ENCODE measurements at regions not wholly inside any gene's neighbourhood (a gene's known extent, or its start where the extent isn't known, plus 50 kb on each side); places are given as distances from the start of the nearest gene placed in this dataset.

DNA sequence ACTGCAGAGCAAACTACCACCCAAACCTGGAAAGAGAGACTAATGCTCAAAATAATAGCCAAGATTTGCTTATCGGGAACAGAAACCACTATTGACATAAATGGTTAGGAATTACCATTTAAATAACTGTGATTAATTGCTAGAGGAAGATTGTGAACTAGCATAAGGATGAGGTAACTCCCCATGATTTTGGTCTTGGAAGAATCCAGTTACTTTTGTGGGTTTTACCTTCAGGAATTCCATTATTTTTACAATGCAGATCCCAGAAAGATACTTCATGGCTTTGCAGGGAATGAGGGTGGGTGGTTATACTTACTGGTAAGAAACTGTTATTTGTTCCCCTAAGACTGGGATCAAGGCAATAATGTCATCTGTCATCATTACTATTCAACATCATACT lies 652.9 kb upstream of the FLRT2 start:
- TF ChIP-seq, protein P1, sequence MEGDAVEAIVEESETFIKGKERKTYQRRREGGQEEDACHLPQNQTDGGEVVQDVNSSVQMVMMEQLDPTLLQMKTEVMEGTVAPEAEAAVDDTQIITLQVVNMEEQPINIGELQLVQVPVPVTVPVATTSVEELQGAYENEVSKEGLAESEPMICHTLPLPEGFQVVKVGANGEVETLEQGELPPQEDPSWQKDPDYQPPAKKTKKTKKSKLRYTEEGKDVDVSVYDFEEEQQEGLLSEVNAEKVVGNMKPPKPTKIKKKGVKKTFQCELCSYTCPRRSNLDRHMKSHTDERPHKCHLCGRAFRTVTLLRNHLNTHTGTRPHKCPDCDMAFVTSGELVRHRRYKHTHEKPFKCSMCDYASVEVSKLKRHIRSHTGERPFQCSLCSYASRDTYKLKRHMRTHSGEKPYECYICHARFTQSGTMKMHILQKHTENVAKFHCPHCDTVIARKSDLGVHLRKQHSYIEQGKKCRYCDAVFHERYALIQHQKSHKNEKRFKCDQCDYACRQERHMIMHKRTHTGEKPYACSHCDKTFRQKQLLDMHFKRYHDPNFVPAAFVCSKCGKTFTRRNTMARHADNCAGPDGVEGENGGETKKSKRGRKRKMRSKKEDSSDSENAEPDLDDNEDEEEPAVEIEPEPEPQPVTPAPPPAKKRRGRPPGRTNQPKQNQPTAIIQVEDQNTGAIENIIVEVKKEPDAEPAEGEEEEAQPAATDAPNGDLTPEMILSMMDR (IDR thresholded peaks at IDR 0.05): no peak
- Histone ChIP-seq H3K9me3 (ENCODE audit: control insufficient read depth in 1 of 2, insufficient read depth in 1 of 2, low read length in 2 of 2) (peaks cover 0 to 8% of the 10 kb centered on the region in 2 experiments), H3K36me3 (ENCODE audit: insufficient read depth, low read length) (no peaks in the 10 kb centered on the region), H3K4me1 (ENCODE audit: insufficient read depth, low read length) (no peaks in the 10 kb centered on the region), H3K27ac (ENCODE audit: low read depth in 1 of 2, low read length in 2 of 2) (no peak overlapping the region), H3K4me3 (ENCODE audit: low read length) (no peak overlapping the region), H3K27me3 (ENCODE audit: control insufficient read depth in 1 of 2, insufficient read depth in 2 of 2, low read length in 2 of 2) (no peaks in the 10 kb centered on the region)
- Mint-ChIP-seq H3K9me3 (peaks cover 7% of the 10 kb centered on the region), H3K4me1 (ENCODE audit: low read depth) (no peaks in the 10 kb centered on the region), H3K36me3 (ENCODE audit: low read depth) (no peaks in the 10 kb centered on the region), H3K27me3 (no peaks in the 10 kb centered on the region), H3K27ac (no peak overlapping the region), H3K4me3 (no peak overlapping the region)
- ATAC-seq (ENCODE audit: poor library complexity) (no peak), DNase-seq (no peak)
- intact Hi-C loops (cut with DNase I, micrococcal nuclease): no loop called here
- ChIA-PET CTCF (no interaction called here), POLR2A (no interaction called here)

DNA sequence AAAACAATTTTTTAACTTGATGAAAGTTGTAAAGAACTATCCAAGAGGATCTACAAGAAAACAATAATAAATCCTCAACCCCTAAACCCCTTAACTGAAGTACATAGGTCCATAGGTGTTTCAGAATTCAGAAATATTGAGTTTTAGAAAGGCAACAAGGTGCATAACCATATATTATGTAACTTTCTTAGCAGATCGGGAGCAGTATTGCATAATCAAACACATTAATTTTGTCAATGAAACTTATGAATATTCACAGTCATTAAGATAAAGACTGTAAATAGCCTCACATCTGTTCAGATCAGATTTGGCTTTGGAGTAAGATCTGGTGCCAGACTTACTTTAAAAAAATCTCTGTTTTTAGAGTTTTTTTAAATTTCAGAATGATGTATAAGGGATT lies 647.1 kb upstream of the FLRT2 start:
- peaks cover 14% of the 10 kb centered on the region for H3K9me3 Mint-ChIP-seq
- no peaks in the 10 kb centered on the region for H3K4me1 Mint-ChIP-seq (ENCODE audit: low read depth)
- ChIA-PET CTCF (no interaction called here), POLR2A (no interaction called here)
- TF ChIP-seq, protein P1 (IDR thresholded peaks at IDR 0.05): no peak
- H3K36me3 Mint-ChIP-seq (ENCODE audit: low read depth): no peaks in the 10 kb centered on the region
- H3K27ac Mint-ChIP-seq: no peak overlapping the region
- ATAC-seq (ENCODE audit: poor library complexity): no peak
- Histone ChIP-seq H3K27me3 (ENCODE audit: control insufficient read depth in 1 of 2, insufficient read depth in 2 of 2, low read length in 2 of 2) (no peaks in the 10 kb centered on the region), H3K4me1 (ENCODE audit: insufficient read depth, low read length) (no peaks in the 10 kb centered on the region), H3K27ac (ENCODE audit: low read depth in 1 of 2, low read length in 2 of 2) (no peak overlapping the region), H3K9me3 (ENCODE audit: control insufficient read depth in 1 of 2, insufficient read depth in 1 of 2, low read length in 2 of 2) (peaks cover 4 to 17% of the 10 kb centered on the region in 2 experiments), H3K36me3 (ENCODE audit: insufficient read depth, low read length) (no peaks in the 10 kb centered on the region), H3K4me3 (ENCODE audit: low read length) (no peak overlapping the region)
- H3K4me3 Mint-ChIP-seq: no peak overlapping the region
- intact Hi-C loops (cut with DNase I, micrococcal nuclease): no loop called here
- DNase-seq: no peak
- no peaks in the 10 kb centered on the region for H3K27me3 Mint-ChIP-seq

DNA sequence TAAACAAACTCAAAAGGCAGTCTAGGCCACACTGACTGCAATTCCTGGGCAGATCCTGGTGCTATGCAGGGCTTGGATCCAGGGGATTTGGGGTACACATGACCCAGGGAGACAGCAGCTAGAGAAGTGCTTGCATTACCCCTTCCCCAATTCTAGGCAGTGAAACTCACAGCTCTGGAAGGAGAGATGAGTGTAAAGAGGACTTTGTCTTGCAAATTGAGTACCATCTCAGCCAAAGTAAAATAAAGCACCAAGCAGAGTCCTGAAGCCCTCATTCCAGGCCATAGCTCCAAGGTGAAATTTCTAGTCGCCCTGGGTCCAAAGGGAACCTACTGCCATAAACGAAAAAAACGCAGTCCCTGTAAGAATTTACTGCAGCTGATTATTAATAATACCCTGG lies 644.9 kb upstream of the FLRT2 start:
- Histone ChIP-seq H3K36me3 (ENCODE audit: insufficient read depth, low read length) (no peaks in the 10 kb centered on the region), H3K27me3 (ENCODE audit: control insufficient read depth in 1 of 2, insufficient read depth in 2 of 2, low read length in 2 of 2) (no peaks in the 10 kb centered on the region), H3K9me3 (ENCODE audit: control insufficient read depth in 1 of 2, insufficient read depth in 1 of 2, low read length in 2 of 2) (peaks cover 4 to 17% of the 10 kb centered on the region in 2 experiments), H3K4me3 (ENCODE audit: low read length) (no peak overlapping the region), H3K4me1 (ENCODE audit: insufficient read depth, low read length) (no peaks in the 10 kb centered on the region), H3K27ac (ENCODE audit: low read depth in 1 of 2, low read length in 2 of 2) (no peak overlapping the region)
- intact Hi-C loops (cut with DNase I, micrococcal nuclease): no loop called here
- no peak overlapping the region for H3K4me3 Mint-ChIP-seq
- H3K27ac Mint-ChIP-seq: no peak overlapping the region
- peaks cover 9% of the 10 kb centered on the region for H3K9me3 Mint-ChIP-seq
- DNase-seq (no peak), ATAC-seq (ENCODE audit: poor library complexity) (no peak)
- TF ChIP-seq, protein P1 (IDR thresholded peaks at IDR 0.05): no peak
- ChIA-PET POLR2A (no interaction called here), CTCF (no interaction called here)
- no peaks in the 10 kb centered on the region for H3K27me3 Mint-ChIP-seq
- H3K36me3 Mint-ChIP-seq (ENCODE audit: low read depth): no peaks in the 10 kb centered on the region
- H3K4me1 Mint-ChIP-seq (ENCODE audit: low read depth): no peaks in the 10 kb centered on the region

All from CD4-positive, alpha-beta T cell (primary cell).